ENCODE measurements at regions not wholly inside any gene's neighbourhood (a gene's known extent, or its start where the extent isn't known, plus 50 kb on each side); places are given as distances from the start of the nearest gene placed in this dataset.
A peak's percentile ranks its signal among the peaks of the same experiment; 100 is the strongest.

DNA sequence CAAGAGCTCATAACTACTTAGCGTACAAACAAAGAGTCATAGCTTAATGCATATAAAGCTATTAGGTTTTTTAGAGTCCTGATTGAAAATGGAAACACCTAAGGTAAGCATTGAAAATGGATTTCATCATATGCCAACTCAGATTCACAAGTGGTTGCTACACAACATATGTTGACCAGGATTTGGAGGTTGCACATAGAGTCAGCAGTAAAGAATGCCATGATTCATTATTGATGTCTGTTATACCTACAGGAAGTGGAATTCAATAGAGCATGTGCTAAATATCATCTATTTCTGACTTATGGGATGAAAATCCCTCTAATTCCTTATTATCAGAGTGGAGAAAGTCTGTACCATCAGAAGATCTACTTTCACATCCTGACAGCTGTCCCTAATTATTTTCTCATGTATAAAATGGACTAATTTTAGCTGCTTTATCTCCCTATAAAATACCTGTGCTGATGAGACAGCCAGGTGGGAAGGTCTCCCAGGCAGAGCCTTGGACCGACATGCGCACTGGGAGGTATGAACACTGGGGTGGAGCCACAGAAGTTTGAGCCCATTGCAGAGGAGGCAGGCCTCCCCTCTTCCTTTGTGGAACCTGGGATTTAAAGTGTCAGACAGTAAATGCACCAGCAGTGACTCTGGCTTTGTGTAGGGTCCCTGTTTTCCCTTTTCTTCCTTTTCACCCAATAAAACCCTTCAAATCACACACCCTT is 204.2 kb downstream of the AASDHPPT start:
- DNase-seq (ENCODE audit: insufficient read length, low spot score) (no peak), FAIRE-seq (no peak)
- no peak for TF ChIP-seq CTCF (IDR thresholded peaks at IDR 0.05; ENCODE audit: insufficient read depth, missing control alignments)

- TF ChIP-seq CTCF (IDR thresholded peaks at IDR 0.05; ENCODE audit: insufficient read depth, missing control alignments) = no peak
- no peak for FAIRE-seq
- DNase-seq (ENCODE audit: insufficient read length, low spot score) = no peak
Observed at GRCh38 chr11:106286881-106287504, 209.5 kb downstream of the AASDHPPT start.

DNA sequence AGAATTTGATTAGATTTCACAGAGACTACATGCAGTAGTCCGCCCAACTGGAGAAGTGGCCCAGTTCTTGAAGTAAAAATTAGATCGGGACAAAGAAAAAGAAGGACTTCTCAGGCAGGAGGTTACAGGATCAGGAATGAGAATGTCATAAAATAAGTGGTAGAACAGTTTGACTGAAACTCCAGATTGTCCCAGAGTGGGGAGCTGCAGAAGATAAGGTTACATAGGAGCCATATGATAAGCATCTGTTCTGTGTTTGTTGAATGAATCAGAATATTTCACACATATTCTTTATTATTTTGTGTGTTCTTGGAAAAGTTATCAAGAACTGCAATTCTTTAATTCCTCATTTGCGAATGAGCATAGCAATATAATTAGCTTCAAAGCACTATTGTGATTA is 210.6 kb downstream of the AASDHPPT start:
- no peak for FAIRE-seq
- no peak for TF ChIP-seq CTCF (IDR thresholded peaks at IDR 0.05; ENCODE audit: insufficient read depth, missing control alignments)
- DNase-seq (ENCODE audit: insufficient read length, low spot score) = no peak

DNA sequence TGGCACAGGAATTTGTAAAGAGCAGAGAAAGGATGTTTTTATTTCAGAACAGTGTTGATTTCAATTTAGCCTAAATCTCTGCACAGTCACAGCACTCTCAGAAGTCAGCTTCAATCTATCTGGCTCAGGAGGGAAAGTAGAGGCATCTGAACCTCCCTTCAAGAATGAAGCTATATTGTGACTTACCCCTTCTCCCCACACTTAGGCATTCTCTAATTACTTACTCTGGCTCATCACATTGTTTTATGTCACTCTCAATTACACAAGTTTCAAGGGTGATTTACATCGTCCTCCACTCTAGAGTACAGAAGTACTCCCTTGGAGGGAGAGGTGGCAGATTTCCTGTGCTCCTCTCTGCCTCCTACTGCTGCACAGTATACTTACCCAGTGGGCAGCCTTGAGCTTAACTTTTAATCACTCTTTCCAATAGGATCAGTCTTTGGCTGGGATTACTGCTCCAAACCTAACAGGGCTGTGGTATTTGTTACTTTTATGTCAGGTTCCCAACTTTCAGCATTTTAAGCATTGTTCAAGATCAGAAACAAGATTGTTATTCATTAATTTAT is 211.4 kb downstream of the AASDHPPT start:
- FAIRE-seq (peak; percentile 60), DNase-seq (ENCODE audit: insufficient read length, low spot score) (no peak)
- no peak for TF ChIP-seq CTCF (IDR thresholded peaks at IDR 0.05; ENCODE audit: insufficient read depth, missing control alignments)

DNA sequence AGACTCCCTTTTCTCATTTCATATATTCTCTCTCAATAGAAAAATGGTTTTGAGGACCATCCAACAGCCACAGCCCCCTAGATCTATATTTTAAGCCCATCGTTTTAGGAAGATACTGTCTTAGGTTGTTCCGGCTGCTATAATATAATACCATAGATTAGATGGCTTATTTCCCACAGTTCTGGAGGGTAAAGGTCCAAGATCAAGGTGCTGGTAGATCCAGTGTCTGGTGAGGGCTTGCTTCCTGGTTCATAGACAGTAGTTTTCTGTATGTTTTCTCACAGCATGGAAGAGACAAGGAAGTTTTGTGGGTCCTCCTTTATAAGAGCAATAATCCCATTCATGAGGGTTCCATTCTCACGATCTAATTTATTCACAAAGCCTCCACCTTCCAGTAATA is 215.1 kb downstream of the AASDHPPT start:
- no peak for FAIRE-seq
- no peak for DNase-seq (ENCODE audit: insufficient read length, low spot score)
- TF ChIP-seq CTCF (IDR thresholded peaks at IDR 0.05; ENCODE audit: insufficient read depth, missing control alignments) = no peak

GRCh38 chr11:106295974-106296373 is 218.5 kb downstream of the AASDHPPT start:
- DNase-seq (ENCODE audit: insufficient read length, low spot score) (no peak), FAIRE-seq (no peak)
- no peak for TF ChIP-seq CTCF (IDR thresholded peaks at IDR 0.05; ENCODE audit: insufficient read depth, missing control alignments)

DNA sequence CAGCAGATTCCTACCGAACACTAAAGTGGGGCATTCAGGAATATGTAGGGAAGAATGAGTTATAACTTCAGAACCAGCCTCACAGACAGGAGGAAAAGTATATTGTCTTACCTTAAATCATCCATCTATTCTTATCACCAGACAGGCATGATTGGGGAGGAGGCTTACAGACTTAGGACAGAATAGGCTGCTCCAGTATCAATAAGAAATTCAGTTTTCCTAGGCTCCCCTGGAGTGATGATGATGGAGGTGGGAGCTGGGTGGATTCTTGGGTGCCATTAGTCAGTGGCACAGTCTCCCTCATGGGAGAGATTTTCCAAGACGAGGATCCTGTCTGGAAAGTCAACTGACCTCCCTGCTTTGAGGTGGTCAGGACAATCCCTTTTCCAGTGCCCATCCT is 225.0 kb downstream of the AASDHPPT start:
- no peak for TF ChIP-seq CTCF (IDR thresholded peaks at IDR 0.05; ENCODE audit: insufficient read depth, missing control alignments)
- no peak for FAIRE-seq

More for the DNA sequence above, 225.0 kb downstream of the AASDHPPT start:
- DNase-seq (ENCODE audit: insufficient read length, low spot score) = no peak
